ENCODE measurements at regions not wholly inside any gene's neighbourhood (a gene's known extent, or its start where the extent isn't known, plus 50 kb on each side); places are given as distances from the start of the nearest gene placed in this dataset.

DNA sequence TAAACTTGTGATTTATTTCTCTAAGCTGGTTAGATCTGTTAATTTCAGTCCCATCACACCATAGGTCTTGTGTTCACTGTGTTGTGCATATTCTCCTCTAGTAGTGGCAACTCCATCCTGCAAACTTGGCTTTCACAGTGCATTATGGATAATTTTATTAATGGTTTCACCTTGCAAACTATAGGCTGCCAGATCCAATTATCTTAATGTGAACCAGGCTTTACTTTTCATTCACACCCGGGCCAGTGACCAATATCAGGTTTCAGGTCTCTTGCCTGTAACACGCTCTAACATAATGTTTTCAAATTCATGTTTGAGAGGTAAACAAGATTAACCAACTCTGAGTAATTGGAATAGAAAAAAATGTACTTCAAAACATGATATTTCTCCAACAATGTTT, 1293.0 kb downstream of the REEP3 start:
- no peak overlapping the region for H3K4me3 ChIP-seq (ENCODE audit: low read depth, low read length)
- no peaks in the 10 kb centered on the region for H3K9me3 Mint-ChIP-seq (ENCODE audit: unreplicated experiment)
- H3K4me1 ChIP-seq: no peaks in the 10 kb centered on the region
- DNase-seq: no peak
- no peak overlapping the region for H3K27ac Mint-ChIP-seq (ENCODE audit: unreplicated experiment)
- TF ChIP-seq, protein P1, sequence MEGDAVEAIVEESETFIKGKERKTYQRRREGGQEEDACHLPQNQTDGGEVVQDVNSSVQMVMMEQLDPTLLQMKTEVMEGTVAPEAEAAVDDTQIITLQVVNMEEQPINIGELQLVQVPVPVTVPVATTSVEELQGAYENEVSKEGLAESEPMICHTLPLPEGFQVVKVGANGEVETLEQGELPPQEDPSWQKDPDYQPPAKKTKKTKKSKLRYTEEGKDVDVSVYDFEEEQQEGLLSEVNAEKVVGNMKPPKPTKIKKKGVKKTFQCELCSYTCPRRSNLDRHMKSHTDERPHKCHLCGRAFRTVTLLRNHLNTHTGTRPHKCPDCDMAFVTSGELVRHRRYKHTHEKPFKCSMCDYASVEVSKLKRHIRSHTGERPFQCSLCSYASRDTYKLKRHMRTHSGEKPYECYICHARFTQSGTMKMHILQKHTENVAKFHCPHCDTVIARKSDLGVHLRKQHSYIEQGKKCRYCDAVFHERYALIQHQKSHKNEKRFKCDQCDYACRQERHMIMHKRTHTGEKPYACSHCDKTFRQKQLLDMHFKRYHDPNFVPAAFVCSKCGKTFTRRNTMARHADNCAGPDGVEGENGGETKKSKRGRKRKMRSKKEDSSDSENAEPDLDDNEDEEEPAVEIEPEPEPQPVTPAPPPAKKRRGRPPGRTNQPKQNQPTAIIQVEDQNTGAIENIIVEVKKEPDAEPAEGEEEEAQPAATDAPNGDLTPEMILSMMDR (IDR thresholded peaks at IDR 0.05; ENCODE audit: insufficient read depth in 1 of 2, low read depth in 1 of 2, low read length in 1 of 2, severe bottlenecking in 1 of 2, unreplicated experiment in 1 of 2): no peak
- ChIA-PET CTCF (no interaction called here), POLR2A (no interaction called here)
- no peaks in the 10 kb centered on the region for H3K36me3 Mint-ChIP-seq (ENCODE audit: insufficient read depth, unreplicated experiment)
- H3K36me3 ChIP-seq (ENCODE audit: control insufficient read depth, insufficient read depth, low read length): no peaks in the 10 kb centered on the region
- no peak overlapping the region for H3K4me3 Mint-ChIP-seq (ENCODE audit: unreplicated experiment)
- no TSS peak for BruUV-seq (replicated peaks)
- H3K9me3 ChIP-seq: no peaks in the 10 kb centered on the region
- H3K4me1 Mint-ChIP-seq (ENCODE audit: low read depth, unreplicated experiment): no peaks in the 10 kb centered on the region
- intact Hi-C loops (cut with micrococcal nuclease; ENCODE audit: unreplicated experiment): no loop called here
- H3K27me3 ChIP-seq (replicated peaks; ENCODE audit: control insufficient read depth, insufficient read depth, low read length): no peaks in the 10 kb centered on the region
- H3K27me3 Mint-ChIP-seq (ENCODE audit: insufficient read depth, unreplicated experiment): no peaks in the 10 kb centered on the region

DNA sequence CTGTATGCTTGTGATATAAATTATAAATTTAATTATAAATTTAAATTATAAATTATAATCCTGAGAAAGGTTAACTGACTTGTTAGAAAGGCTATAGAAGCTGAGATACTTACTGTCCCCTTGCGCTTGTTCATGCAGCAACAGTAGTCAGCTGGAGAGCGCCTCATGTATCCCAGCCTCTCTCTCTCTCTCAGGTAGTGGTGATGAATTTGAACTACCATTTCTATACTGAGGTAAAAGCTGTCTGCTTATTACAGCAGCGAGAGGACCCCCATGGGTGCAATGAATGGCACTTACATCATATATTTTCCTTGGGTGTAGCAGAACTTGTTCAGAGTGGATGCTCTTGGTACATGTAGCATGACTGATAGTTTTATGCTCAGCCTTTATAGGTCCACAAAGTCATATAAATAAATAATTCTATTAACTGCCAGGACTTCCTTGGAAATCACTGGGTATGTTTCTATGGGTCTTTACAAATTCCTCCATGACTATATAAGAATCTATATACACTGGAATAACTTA, 1308.7 kb downstream of the REEP3 start:
- Mint-ChIP-seq H3K4me1 (ENCODE audit: low read depth, unreplicated experiment) (no peaks in the 10 kb centered on the region), H3K36me3 (ENCODE audit: insufficient read depth, unreplicated experiment) (no peaks in the 10 kb centered on the region), H3K27me3 (ENCODE audit: insufficient read depth, unreplicated experiment) (no peaks in the 10 kb centered on the region), H3K27ac (ENCODE audit: unreplicated experiment) (no peak overlapping the region), H3K9me3 (ENCODE audit: unreplicated experiment) (no peaks in the 10 kb centered on the region), H3K4me3 (ENCODE audit: unreplicated experiment) (no peak overlapping the region)
- Histone ChIP-seq H3K36me3 (ENCODE audit: control insufficient read depth, insufficient read depth, low read length) (no peaks in the 10 kb centered on the region), H3K4me1 (no peaks in the 10 kb centered on the region), H3K27me3 (replicated peaks; ENCODE audit: control insufficient read depth, insufficient read depth, low read length) (no peaks in the 10 kb centered on the region), H3K4me3 (ENCODE audit: low read depth, low read length) (no peak overlapping the region), H3K9me3 (no peaks in the 10 kb centered on the region)
- TF ChIP-seq, protein P1 (IDR thresholded peaks at IDR 0.05; ENCODE audit: insufficient read depth in 1 of 2, low read depth in 1 of 2, low read length in 1 of 2, severe bottlenecking in 1 of 2, unreplicated experiment in 1 of 2): no peak
- intact Hi-C loops (cut with micrococcal nuclease; ENCODE audit: unreplicated experiment): no loop called here
- no peak for DNase-seq
- ChIA-PET CTCF (no interaction called here), POLR2A (no interaction called here)
- BruUV-seq (replicated peaks): no TSS peak

DNA sequence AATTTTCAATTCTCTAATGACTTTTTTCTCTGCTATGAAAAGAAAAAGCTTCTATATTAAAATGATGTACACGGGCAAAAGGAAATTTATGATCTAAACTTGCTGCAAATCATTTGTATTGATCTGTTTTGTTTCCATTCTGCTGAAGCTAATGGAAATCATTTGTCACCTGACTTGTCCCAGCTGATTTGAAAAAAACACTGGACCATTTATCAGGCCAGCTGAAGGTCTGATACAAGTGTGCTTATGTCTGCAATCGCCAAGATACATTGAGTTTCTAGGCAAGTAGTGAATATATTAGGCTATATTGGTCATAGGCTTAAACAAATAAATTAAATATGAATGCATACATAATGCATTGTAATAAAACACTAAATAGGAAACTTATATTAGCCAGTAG, 1309.7 kb downstream of the REEP3 start:
- intact Hi-C loops (cut with micrococcal nuclease; ENCODE audit: unreplicated experiment): no loop called here
- no peaks in the 10 kb centered on the region for H3K27me3 Mint-ChIP-seq (ENCODE audit: insufficient read depth, unreplicated experiment)
- DNase-seq: no peak
- Histone ChIP-seq H3K4me3 (ENCODE audit: low read depth, low read length) (no peak overlapping the region), H3K4me1 (no peaks in the 10 kb centered on the region), H3K36me3 (ENCODE audit: control insufficient read depth, insufficient read depth, low read length) (no peaks in the 10 kb centered on the region), H3K27me3 (replicated peaks; ENCODE audit: control insufficient read depth, insufficient read depth, low read length) (no peaks in the 10 kb centered on the region), H3K9me3 (no peaks in the 10 kb centered on the region)
- TF ChIP-seq, protein P1 (IDR thresholded peaks at IDR 0.05; ENCODE audit: insufficient read depth in 1 of 2, low read depth in 1 of 2, low read length in 1 of 2, severe bottlenecking in 1 of 2, unreplicated experiment in 1 of 2): no peak
- H3K9me3 Mint-ChIP-seq (ENCODE audit: unreplicated experiment): no peaks in the 10 kb centered on the region
- ChIA-PET CTCF (no interaction called here), POLR2A (no interaction called here)
- no peak overlapping the region for H3K4me3 Mint-ChIP-seq (ENCODE audit: unreplicated experiment)
- H3K4me1 Mint-ChIP-seq (ENCODE audit: low read depth, unreplicated experiment): no peaks in the 10 kb centered on the region
- no TSS peak for BruUV-seq (replicated peaks)
- no peak overlapping the region for H3K27ac Mint-ChIP-seq (ENCODE audit: unreplicated experiment)
- no peaks in the 10 kb centered on the region for H3K36me3 Mint-ChIP-seq (ENCODE audit: insufficient read depth, unreplicated experiment)

All from Caco-2 (cell line).